Neural progenitor cell (in vitro differentiated cells): ENCODE measurements at regions not wholly inside any gene's neighbourhood (a gene's known extent, or its start where the extent isn't known, plus 50 kb on each side); places are given as distances from the start of the nearest gene placed in this dataset.
A peak's percentile ranks its signal among the peaks of the same experiment; 100 is the strongest.

Experiments
- DNase-seq: peaks from one replicate; pipeline ENCODE4 v3.0.0-alpha.2; 2016; ENCODE audit warnings: low spot score
- H2AFZ ChIP-seq: fragments of 200-600 bp; sonication (generic); replicated peaks from 2 replicates; pipeline ENCODE4 v1.6.1; 2016; ENCODE audit warnings: antibody characterized with exemption
- H3F3A ChIP-seq: fragments of 200-600 bp; sonication (generic); 2 replicates; pipeline ENCODE4 v1.6.1; 2016; ENCODE audit warnings: antibody characterized with exemption, low read depth
- H3K27ac ChIP-seq: fragments of 200-600 bp; sonication (generic); 2 replicates; pipeline ENCODE4 v1.5.1; 2016; ENCODE audit warnings: mild to moderate bottlenecking
- H3K27me3 ChIP-seq: fragments of 200-600 bp; sonication (generic); 2 replicates; pipeline ENCODE4 v1.6.1; 2016; ENCODE audit warnings: mild to moderate bottlenecking, moderate library complexity
- H3K36me3 ChIP-seq: fragments of 200-600 bp; sonication (generic); 2 replicates; pipeline ENCODE4 v1.5.1; 2016
- H3K4me1 ChIP-seq: fragments of 200-600 bp; sonication (generic); 2 replicates; pipeline ENCODE4 v1.6.1; 2016; ENCODE audit warnings: mixed run types
- H3K4me2 ChIP-seq: fragments of 200-600 bp; sonication (generic); 2 replicates; pipeline ENCODE4 v1.6.1; 2016
- H3K4me3 ChIP-seq: fragments of 200-600 bp; sonication (generic); 2 replicates; pipeline ENCODE4 v1.5.1; 2016
- H3K79me2 ChIP-seq: fragments of 200-600 bp; sonication (generic); 2 replicates; pipeline ENCODE4 v1.6.1; 2016; ENCODE audit warnings: low read depth
- H3K9ac ChIP-seq: fragments of 200-600 bp; sonication (generic); 2 replicates; pipeline ENCODE4 v1.6.1; 2016
- H3K9me3 ChIP-seq: fragments of 200-600 bp; sonication (generic); 2 replicates; pipeline ENCODE4 v1.5.1; 2016; ENCODE audit warnings: low read depth
- H4K20me1 ChIP-seq: fragments of 200-600 bp; sonication (generic); 2 replicates; pipeline ENCODE4 v1.6.1; 2016; ENCODE audit warnings: low read depth
- H3K27ac Mint-ChIP-seq: 3 replicates; pipeline ENCODE4 v1.8.0; 2021; ENCODE audit warnings: mixed read lengths
- H3K27me3 Mint-ChIP-seq: 2 replicates; pipeline ENCODE4 v1.8.0; 2022; ENCODE audit warnings: low read depth, mild to moderate bottlenecking, inconsistent platforms, moderate library complexity, mixed read lengths; ENCODE audit not compliant: insufficient read depth
- H3K36me3 Mint-ChIP-seq: 3 replicates; pipeline ENCODE4 v1.8.0; 2021; ENCODE audit warnings: mixed read lengths
- H3K4me1 Mint-ChIP-seq: 3 replicates; pipeline ENCODE4 v1.8.0; 2021; ENCODE audit warnings: mixed read lengths
- H3K4me3 Mint-ChIP-seq: 3 replicates; pipeline ENCODE4 v1.8.0; 2021; ENCODE audit warnings: mild to moderate bottlenecking, moderate library complexity, mixed read lengths
- H3K9me3 Mint-ChIP-seq: 3 replicates; pipeline ENCODE4 v1.8.0; 2020; ENCODE audit warnings: mixed read lengths
- EZH2 ChIP-seq: fragments of 200-600 bp; sonication (generic); IDR thresholded peaks from 2 replicates; pipeline ENCODE4 v1.6.1; 2017; ENCODE audit warnings: antibody characterized with exemption, mild to moderate bottlenecking, moderate library complexity
- EZH2phosphoT487 ChIP-seq: fragments of 200-600 bp; sonication (generic); IDR thresholded peaks from 2 replicates; pipeline ENCODE4 v1.6.1; 2017; ENCODE audit warnings: antibody characterized with exemption
- TF ChIP-seq, protein P1 (sequence below): fragments of 200-600 bp; sonication (generic); IDR thresholded peaks from 2 replicates; pipeline ENCODE4 v1.5.1; 2017; ENCODE audit warnings: antibody characterized with exemption, mild to moderate bottlenecking

DNA sequence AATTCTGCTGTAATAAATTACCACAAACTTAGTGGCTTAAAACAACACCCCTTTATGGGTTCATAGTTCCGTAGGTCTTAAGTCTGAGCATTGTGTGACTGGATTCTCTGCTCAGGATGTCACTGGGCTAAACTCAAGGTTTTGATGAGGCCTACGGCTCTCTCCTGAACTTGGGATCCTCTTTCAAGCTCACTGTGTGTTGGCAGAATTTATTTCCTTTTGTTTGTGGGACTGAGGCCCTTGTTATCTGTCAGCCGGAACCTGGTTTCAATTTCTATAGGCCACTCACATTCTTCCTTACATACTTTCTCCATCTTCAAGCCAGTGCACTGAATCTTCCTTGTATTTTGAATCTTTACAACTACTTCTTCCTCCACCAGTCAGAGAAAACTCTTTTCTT lies 290.2 kb downstream of the AKAIN1 start:
- Histone ChIP-seq H3K79me2 (no peaks in the 10 kb centered on the region), H3K4me2 (peak overlapping the region; percentile 1), H3K9ac (no peak overlapping the region), H3K36me3 (no peaks in the 10 kb centered on the region), H3K27ac (no peak overlapping the region), H3K4me1 (peaks cover 32% of the 10 kb centered on the region), H3K27me3 (no peaks in the 10 kb centered on the region), H2AFZ (no peak overlapping the region), H4K20me1 (no peaks in the 10 kb centered on the region), H3F3A (no peaks in the 10 kb centered on the region), H3K4me3 (no peak overlapping the region), H3K9me3 (no peaks in the 10 kb centered on the region)
- Mint-ChIP-seq H3K4me1 (peaks cover 7% of the 10 kb centered on the region), H3K27me3 (no peaks in the 10 kb centered on the region), H3K27ac (peak overlapping the region; percentile 2), H3K9me3 (no peaks in the 10 kb centered on the region), H3K36me3 (no peaks in the 10 kb centered on the region), H3K4me3 (no peak overlapping the region)
- DNase-seq, result no peak
- TF ChIP-seq, protein P1, sequence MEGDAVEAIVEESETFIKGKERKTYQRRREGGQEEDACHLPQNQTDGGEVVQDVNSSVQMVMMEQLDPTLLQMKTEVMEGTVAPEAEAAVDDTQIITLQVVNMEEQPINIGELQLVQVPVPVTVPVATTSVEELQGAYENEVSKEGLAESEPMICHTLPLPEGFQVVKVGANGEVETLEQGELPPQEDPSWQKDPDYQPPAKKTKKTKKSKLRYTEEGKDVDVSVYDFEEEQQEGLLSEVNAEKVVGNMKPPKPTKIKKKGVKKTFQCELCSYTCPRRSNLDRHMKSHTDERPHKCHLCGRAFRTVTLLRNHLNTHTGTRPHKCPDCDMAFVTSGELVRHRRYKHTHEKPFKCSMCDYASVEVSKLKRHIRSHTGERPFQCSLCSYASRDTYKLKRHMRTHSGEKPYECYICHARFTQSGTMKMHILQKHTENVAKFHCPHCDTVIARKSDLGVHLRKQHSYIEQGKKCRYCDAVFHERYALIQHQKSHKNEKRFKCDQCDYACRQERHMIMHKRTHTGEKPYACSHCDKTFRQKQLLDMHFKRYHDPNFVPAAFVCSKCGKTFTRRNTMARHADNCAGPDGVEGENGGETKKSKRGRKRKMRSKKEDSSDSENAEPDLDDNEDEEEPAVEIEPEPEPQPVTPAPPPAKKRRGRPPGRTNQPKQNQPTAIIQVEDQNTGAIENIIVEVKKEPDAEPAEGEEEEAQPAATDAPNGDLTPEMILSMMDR, result no peak
- TF ChIP-seq EZH2 (no peak), EZH2phosphoT487 (no peak)

- H3K27me3 Mint-ChIP-seq, result peaks cover 3% of the 10 kb centered on the region
- no peak overlapping the region for H3K27ac Mint-ChIP-seq
Measured at GRCh38 chr18:4888251-4889040, 308.6 kb downstream of the AKAIN1 start.

DNA sequence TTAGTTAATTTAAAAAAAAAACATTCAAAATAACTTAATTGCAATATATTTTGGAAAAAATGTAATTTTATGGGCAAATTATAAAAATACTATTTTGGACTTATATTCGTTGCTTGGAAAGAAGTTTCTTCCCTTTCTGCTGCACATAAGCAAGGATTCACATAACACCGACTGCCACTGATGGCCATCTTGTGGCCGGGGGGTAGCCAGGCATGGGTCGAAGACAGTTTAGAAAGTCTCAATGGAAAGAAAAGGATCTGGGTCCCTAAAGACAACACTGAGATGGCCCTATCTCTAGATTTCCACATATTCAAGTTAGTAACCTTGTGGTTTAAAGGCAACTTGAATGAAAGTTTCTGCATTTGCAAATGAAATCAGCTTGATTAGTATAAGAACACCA lies 318.6 kb downstream of the AKAIN1 start:
- Mint-ChIP-seq H3K36me3 (no peaks in the 10 kb centered on the region), H3K27ac (no peak overlapping the region)
- TF ChIP-seq, protein P1, result no peak

More at GRCh38 chr18:4888251-4889040, 308.6 kb downstream of the AKAIN1 start:
- H3K36me3 Mint-ChIP-seq, result no peaks in the 10 kb centered on the region
- H3K36me3 ChIP-seq, result no peaks in the 10 kb centered on the region
- H3K9me3 ChIP-seq, result peaks cover 9% of the 10 kb centered on the region
- no peak for TF ChIP-seq EZH2phosphoT487
- TF ChIP-seq, protein P1, result no peak
- TF ChIP-seq EZH2, result no peak
- H3K4me2 ChIP-seq, result no peak overlapping the region
- no peaks in the 10 kb centered on the region for H3F3A ChIP-seq
- no peak overlapping the region for H3K27ac ChIP-seq
- H3K79me2 ChIP-seq, result no peaks in the 10 kb centered on the region
- H3K27me3 ChIP-seq, result no peaks in the 10 kb centered on the region
- H3K4me1 Mint-ChIP-seq, result peaks cover 3% of the 10 kb centered on the region
- no peak for DNase-seq
- H4K20me1 ChIP-seq, result no peaks in the 10 kb centered on the region
- H3K4me3 ChIP-seq, result no peak overlapping the region
- H2AFZ ChIP-seq, result no peak overlapping the region
- H3K4me1 ChIP-seq, result no peaks in the 10 kb centered on the region
- H3K9ac ChIP-seq, result no peak overlapping the region
- H3K4me3 Mint-ChIP-seq, result no peak overlapping the region
- H3K9me3 Mint-ChIP-seq, result peaks cover 3% of the 10 kb centered on the region

More for the DNA sequence above, 318.6 kb downstream of the AKAIN1 start:
- peaks cover 9% of the 10 kb centered on the region for H3K9me3 Mint-ChIP-seq
- Histone ChIP-seq H3F3A (no peaks in the 10 kb centered on the region), H3K79me2 (no peaks in the 10 kb centered on the region), H3K27ac (no peak overlapping the region), H2AFZ (no peak overlapping the region), H3K4me2 (no peak overlapping the region), H3K4me3 (no peak overlapping the region), H3K9ac (no peak overlapping the region), H3K27me3 (no peaks in the 10 kb centered on the region), H3K36me3 (peaks cover 3% of the 10 kb centered on the region), H3K4me1 (no peaks in the 10 kb centered on the region), H3K9me3 (no peaks in the 10 kb centered on the region), H4K20me1 (no peaks in the 10 kb centered on the region)
- DNase-seq, result no peak
- no peaks in the 10 kb centered on the region for H3K27me3 Mint-ChIP-seq
- H3K4me3 Mint-ChIP-seq, result no peak overlapping the region
- no peaks in the 10 kb centered on the region for H3K4me1 Mint-ChIP-seq
